Osteocyte (in vitro differentiated cells): ENCODE measurements at regions not wholly inside any gene's neighbourhood (a gene's known extent, or its start where the extent isn't known, plus 50 kb on each side); places are given as distances from the start of the nearest gene placed in this dataset.

ENCODE experiments used
- DNase-seq: peaks from one replicate; pipeline ENCODE4 v3.0.0; 2021; ENCODE audit warnings: mixed read lengths; ENCODE audit not compliant: unreplicated experiment; ENCODE audit errors: extremely low spot score
- H3K27ac Mint-ChIP-seq: one replicate; pipeline ENCODE4 v1.8.0; 2021; ENCODE audit warnings: mild to moderate bottlenecking, mixed read lengths; ENCODE audit not compliant: unreplicated experiment
- H3K27me3 Mint-ChIP-seq: one replicate; pipeline ENCODE4 v1.8.0; 2021; ENCODE audit warnings: mixed read lengths; ENCODE audit not compliant: unreplicated experiment
- H3K36me3 Mint-ChIP-seq: one replicate; pipeline ENCODE4 v1.8.0; 2021; ENCODE audit warnings: mixed read lengths; ENCODE audit not compliant: unreplicated experiment
- H3K4me1 Mint-ChIP-seq: one replicate; pipeline ENCODE4 v1.8.0; 2021; ENCODE audit warnings: mixed read lengths; ENCODE audit not compliant: unreplicated experiment
- H3K4me3 Mint-ChIP-seq: one replicate; pipeline ENCODE4 v1.8.0; 2021; ENCODE audit warnings: mild to moderate bottlenecking, moderate library complexity, mixed read lengths; ENCODE audit not compliant: unreplicated experiment
- H3K9me3 Mint-ChIP-seq: one replicate; pipeline ENCODE4 v1.8.0; 2021; ENCODE audit warnings: mixed read lengths; ENCODE audit not compliant: unreplicated experiment
- TF ChIP-seq, protein P1 (sequence below): fragments of 200-600 bp; sonication (generic); IDR thresholded peaks from 2 replicates; pipeline ENCODE4 v1.5.0; 2021; ENCODE audit warnings: antibody characterized with exemption, mild to moderate bottlenecking, moderate library complexity

DNA sequence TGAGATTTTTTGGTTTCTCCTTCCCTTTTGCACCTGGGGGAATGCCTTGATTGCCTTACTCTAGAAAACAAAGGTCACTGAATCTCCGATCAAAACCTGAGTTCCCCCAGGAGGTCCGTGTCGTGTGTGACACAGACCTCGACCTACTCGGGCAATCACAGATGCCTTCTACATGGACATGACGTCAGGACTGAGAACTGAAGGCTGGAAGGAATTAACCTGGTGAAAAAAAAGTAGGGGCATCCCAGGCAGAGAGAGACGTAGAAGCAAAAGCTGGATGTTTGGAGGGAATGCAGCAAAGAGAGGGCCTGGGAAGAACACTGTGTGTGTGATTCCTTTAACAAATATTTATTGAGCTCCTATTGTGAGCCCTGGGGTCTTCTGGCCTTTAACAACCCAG is 178.0 kb downstream of the PRDM2 start:
- Mint-ChIP-seq H3K4me3 (no peak overlapping the region), H3K27me3 (no peaks in the 10 kb centered on the region), H3K36me3 (no peaks in the 10 kb centered on the region), H3K27ac (no peak overlapping the region), H3K9me3 (peaks cover 8% of the 10 kb centered on the region), H3K4me1 (no peaks in the 10 kb centered on the region)
- no peak for DNase-seq
- TF ChIP-seq, protein P1, sequence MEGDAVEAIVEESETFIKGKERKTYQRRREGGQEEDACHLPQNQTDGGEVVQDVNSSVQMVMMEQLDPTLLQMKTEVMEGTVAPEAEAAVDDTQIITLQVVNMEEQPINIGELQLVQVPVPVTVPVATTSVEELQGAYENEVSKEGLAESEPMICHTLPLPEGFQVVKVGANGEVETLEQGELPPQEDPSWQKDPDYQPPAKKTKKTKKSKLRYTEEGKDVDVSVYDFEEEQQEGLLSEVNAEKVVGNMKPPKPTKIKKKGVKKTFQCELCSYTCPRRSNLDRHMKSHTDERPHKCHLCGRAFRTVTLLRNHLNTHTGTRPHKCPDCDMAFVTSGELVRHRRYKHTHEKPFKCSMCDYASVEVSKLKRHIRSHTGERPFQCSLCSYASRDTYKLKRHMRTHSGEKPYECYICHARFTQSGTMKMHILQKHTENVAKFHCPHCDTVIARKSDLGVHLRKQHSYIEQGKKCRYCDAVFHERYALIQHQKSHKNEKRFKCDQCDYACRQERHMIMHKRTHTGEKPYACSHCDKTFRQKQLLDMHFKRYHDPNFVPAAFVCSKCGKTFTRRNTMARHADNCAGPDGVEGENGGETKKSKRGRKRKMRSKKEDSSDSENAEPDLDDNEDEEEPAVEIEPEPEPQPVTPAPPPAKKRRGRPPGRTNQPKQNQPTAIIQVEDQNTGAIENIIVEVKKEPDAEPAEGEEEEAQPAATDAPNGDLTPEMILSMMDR: no peak

DNA sequence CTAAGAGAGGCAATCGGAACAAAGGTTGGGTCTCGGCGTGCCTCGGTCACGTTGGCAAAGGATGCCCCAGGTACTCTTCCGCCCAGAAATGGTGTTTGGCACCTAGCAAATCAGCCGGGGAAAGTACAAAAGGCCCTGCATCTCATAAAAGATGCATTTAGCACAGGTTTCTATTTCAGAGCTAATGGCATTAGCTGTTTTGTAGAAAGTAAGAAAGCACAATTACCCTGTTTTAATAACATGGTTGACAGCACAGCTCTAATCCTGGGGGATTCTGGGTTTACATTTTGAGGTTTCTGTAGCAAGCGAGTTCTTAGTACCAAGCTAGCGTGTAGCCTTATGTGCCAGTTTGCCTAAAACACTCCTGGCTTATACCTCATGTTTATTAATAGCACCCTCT is 178.5 kb downstream of the PRDM2 start:
- H3K9me3 Mint-ChIP-seq: peaks cover 12% of the 10 kb centered on the region
- H3K27me3 Mint-ChIP-seq: no peaks in the 10 kb centered on the region
- DNase-seq: no peak
- H3K4me3 Mint-ChIP-seq: no peak overlapping the region
- no peaks in the 10 kb centered on the region for H3K4me1 Mint-ChIP-seq
- TF ChIP-seq, protein P1: no peak
- no peak overlapping the region for H3K27ac Mint-ChIP-seq
- H3K36me3 Mint-ChIP-seq: no peaks in the 10 kb centered on the region

DNA sequence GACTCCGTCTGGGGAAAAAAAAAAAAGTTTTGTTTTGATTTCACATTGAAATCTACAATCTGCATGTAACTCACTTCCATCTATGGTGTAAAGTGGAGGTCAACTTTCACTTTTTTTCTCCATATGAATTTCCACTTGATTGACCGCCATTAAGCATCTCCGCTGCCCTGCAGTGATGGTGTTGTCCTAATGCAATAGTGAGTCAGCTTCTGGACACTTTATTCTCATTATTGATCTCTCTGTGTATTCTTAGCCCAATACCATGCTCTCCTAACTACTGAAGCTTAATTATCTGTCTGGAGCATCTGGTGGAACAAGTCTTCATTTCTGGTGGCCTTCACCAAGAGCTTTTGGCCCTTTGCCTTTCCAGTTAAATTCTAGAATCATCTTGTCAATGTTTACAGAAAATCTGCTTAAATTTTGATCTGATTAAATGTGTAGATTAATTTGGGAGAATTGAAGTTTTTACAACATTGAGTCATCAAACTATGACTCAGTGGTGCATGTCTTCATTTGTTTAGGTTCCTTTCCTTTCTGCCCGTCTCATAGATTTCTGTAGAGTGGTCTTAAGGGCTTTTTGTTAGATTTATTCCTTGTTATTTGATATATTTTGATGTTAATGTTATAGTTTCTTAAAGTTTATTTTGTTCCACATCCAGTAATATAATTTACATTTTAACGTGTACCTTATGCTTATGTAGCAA is 181.5 kb downstream of the PRDM2 start:
- no peaks in the 10 kb centered on the region for H3K36me3 Mint-ChIP-seq
- H3K27ac Mint-ChIP-seq: no peak overlapping the region
- no peak for DNase-seq
- TF ChIP-seq, protein P1: no peak
- no peaks in the 10 kb centered on the region for H3K4me1 Mint-ChIP-seq
- no peaks in the 10 kb centered on the region for H3K27me3 Mint-ChIP-seq
- no peak overlapping the region for H3K4me3 Mint-ChIP-seq
- peaks cover 4% of the 10 kb centered on the region for H3K9me3 Mint-ChIP-seq

DNA sequence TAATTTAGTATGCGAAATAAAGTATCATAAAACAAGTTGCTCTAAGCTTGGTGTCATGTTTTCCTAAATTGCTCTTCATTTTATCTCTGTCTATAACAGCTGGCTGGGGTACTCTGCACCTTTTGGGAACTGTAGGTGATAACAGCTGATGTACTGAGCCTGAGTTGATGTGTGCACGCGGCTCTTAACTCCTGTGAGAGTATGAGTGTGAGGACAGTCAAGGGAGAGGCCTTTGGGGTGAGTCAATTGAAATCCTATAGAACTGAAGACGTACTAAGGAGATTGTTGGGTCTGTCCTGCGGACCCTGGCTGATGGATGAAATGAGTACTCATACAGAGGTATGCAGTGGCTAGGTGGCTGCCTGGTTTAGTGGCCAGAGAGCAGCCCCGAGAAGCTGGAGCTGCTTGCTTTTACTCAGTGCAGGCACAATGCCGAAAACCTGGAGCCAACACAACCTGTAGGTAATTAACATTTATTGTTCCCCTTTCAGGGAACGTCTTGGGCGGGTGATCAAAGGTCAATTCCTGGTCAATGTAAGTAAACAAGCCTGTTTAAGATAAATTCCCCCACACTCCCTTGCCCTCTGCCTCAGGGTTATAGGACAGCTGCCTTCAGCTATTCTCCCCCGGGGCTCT is 188.5 kb downstream of the PRDM2 start:
- DNase-seq: no peak
- peaks cover 6% of the 10 kb centered on the region for H3K9me3 Mint-ChIP-seq
- H3K36me3 Mint-ChIP-seq: no peaks in the 10 kb centered on the region
- no peak overlapping the region for H3K27ac Mint-ChIP-seq
- H3K4me1 Mint-ChIP-seq: peaks cover 3% of the 10 kb centered on the region
- H3K27me3 Mint-ChIP-seq: peaks cover 16% of the 10 kb centered on the region
- TF ChIP-seq, protein P1: no peak
- H3K4me3 Mint-ChIP-seq: no peak overlapping the region

DNA sequence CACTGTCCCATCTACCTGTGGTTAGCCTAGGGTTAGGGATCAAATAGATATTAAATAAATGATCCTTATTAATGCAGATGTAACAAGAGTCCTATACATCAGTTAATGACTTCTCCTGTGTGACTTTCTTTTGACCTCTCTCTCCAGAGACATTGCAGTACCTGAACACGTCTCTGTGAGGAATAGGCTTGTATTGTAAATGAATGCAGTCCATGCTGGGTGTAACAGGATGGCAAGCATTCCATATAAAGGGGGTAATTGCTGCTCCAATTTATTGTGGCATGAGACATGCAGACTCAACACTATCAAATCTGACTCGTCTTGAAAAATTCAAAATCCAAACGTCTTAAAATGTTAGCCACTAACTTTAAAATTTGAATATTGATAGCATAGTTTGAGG is 189.5 kb downstream of the PRDM2 start:
- no peaks in the 10 kb centered on the region for H3K36me3 Mint-ChIP-seq
- TF ChIP-seq, protein P1: no peak

More for the DNA sequence above, 189.5 kb downstream of the PRDM2 start:
- DNase-seq: no peak
- Mint-ChIP-seq H3K9me3 (peaks cover 6% of the 10 kb centered on the region), H3K27ac (no peak overlapping the region), H3K4me3 (no peak overlapping the region), H3K27me3 (peaks cover 25% of the 10 kb centered on the region), H3K4me1 (peaks cover 4% of the 10 kb centered on the region)
